Tibial artery (tissue), 4 donors: ENCODE measurements at regions not wholly inside any gene's neighbourhood (a gene's known extent, or its start where the extent isn't known, plus 50 kb on each side); places are given as distances from the start of the nearest gene placed in this dataset.
"Not testable (repeated sequence)": the region's sequence is repeated elsewhere in the genome, so short reads cannot be mapped to it uniquely, and the experiment has no call there.

Experiments used
- DNase-seq, 2 donors: peaks; one replicate each; pipeline ENCODE4 v3.0.0-alpha.2; 2019
- H3K27ac ChIP-seq, 2 donors: fragments of 200-600 bp; sonication (generic) in 1 of 2; 1 replicate in 1 of 2; 2 replicates in 1 of 2; pipeline ENCODE4 v1.5.1; 2018 to 2019; ENCODE audit warnings: mild to moderate bottlenecking in 1 of 2
- H3K27me3 ChIP-seq, 2 donors: fragments of 200-600 bp; sonication (generic) in 1 of 2; one replicate each; pipeline versions ENCODE4 v1.5.1 to v1.6.0; 2016 to 2019
- H3K36me3 ChIP-seq, 3 donors: fragments of 200-600 bp; sonication (generic) in 2 of 3; one replicate each; pipeline ENCODE4 v1.5.1; 2016 to 2019; ENCODE audit warnings: mild to moderate bottlenecking in 2 of 3
- H3K4me1 ChIP-seq, 4 donors: fragments of 200-600 bp; sonication (generic) in 2 of 4; 1 replicate in 3 of 4; 2 replicates in 1 of 4; pipeline ENCODE4 v1.5.1; 2016 to 2019
- H3K4me3 ChIP-seq, 2 donors: fragments of 200-600 bp; sonication (generic) in 1 of 2; 1 replicate in 1 of 2; 2 replicates in 1 of 2; pipeline ENCODE4 v1.5.1; 2018 to 2019; ENCODE audit warnings: mild to moderate bottlenecking in 2 of 2
- H3K9me3 ChIP-seq, 3 donors: fragments of 200-600 bp; sonication (generic) in 1 of 3; one replicate each; pipeline ENCODE4 v1.5.1; 2016 to 2019
- CTCF ChIP-seq, 2 experiments: fragments of 200-600 bp in 1 of 2; fragments of 450-650 bp in 1 of 2; IDR thresholded peaks; one replicate each; pipeline ENCODE4 v1.5.1; 2017 to 2019; ENCODE audit warnings: antibody characterized with exemption in 2 of 2, mild to moderate bottlenecking in 1 of 2, moderate library complexity in 1 of 2
- intact Hi-C: fragments of 100-400 bp; cut with DNase I; formaldehyde crosslinking; loops from one replicate; pipeline ENCODE4 v1.15.0; 2023; ENCODE audit warnings: low total_unique reads

GRCh38 chr17:22268214-22268911, 576.0 kb downstream of the KCNJ18 start:
- no peak for TF ChIP-seq CTCF (IDR thresholded peaks at IDR 0.05)
- DNase-seq = no peak
- intact Hi-C loops = no loop called here
- Histone ChIP-seq H3K36me3 (no peaks in the 10 kb centered on the region), H3K4me3 (no peak overlapping the region), H3K9me3 (peaks cover 0 to 13% (median 0%) of the 10 kb centered on the region in 3 donors), H3K4me1 (no peaks in the 10 kb centered on the region), H3K27ac (no peak overlapping the region), H3K27me3 (no peaks in the 10 kb centered on the region)

GRCh38 chr17:22268912-22269220, 576.5 kb downstream of the KCNJ18 start:
- no peak for TF ChIP-seq CTCF (IDR thresholded peaks at IDR 0.05)
- DNase-seq = no peak
- Histone ChIP-seq H3K36me3 (no peaks in the 10 kb centered on the region), H3K4me3 (no peak overlapping the region), H3K27me3 (no peaks in the 10 kb centered on the region), H3K9me3 (peaks cover 0 to 13% (median 0%) of the 10 kb centered on the region in 3 donors), H3K4me1 (no peaks in the 10 kb centered on the region), H3K27ac (no peak overlapping the region)
- intact Hi-C loops = no loop called here

GRCh38 chr17:22270381-22270780, 578.1 kb downstream of the KCNJ18 start:
- DNase-seq = no peak
- intact Hi-C loops = no loop called here
- peaks cover 0 to 13% (median 0%) of the 10 kb centered on the region in 3 donors for H3K9me3 ChIP-seq
- H3K4me3 ChIP-seq = no peak overlapping the region
- no peaks in the 10 kb centered on the region for H3K4me1 ChIP-seq
- H3K27ac ChIP-seq = no peak overlapping the region
- H3K36me3 ChIP-seq = no peaks in the 10 kb centered on the region
- H3K27me3 ChIP-seq = no peaks in the 10 kb centered on the region
- no peak for TF ChIP-seq CTCF (IDR thresholded peaks at IDR 0.05)

GRCh38 chr17:22270809-22271208, 578.5 kb downstream of the KCNJ18 start:
- H3K27me3 ChIP-seq, H3K36me3 ChIP-seq, intact Hi-C loops, H3K4me3 ChIP-seq, H3K4me1 ChIP-seq, H3K27ac ChIP-seq, DNase-seq: not testable (repeated sequence)
- peaks cover 0 to 13% (median 0%) of the 10 kb centered on the region in 3 donors for H3K9me3 ChIP-seq

- H3K9me3 ChIP-seq = peaks cover 0 to 8% (median 0%) of the 10 kb centered on the region in 3 donors
- intact Hi-C loops = no loop called here
- H3K27me3 ChIP-seq = no peaks in the 10 kb centered on the region
- no peak overlapping the region for H3K27ac ChIP-seq
- DNase-seq = no peak
- no peaks in the 10 kb centered on the region for H3K36me3 ChIP-seq
- H3K4me1 ChIP-seq = no peaks in the 10 kb centered on the region
- TF ChIP-seq CTCF (IDR thresholded peaks at IDR 0.05) = no peak
- no peak overlapping the region for H3K4me3 ChIP-seq
Measured at GRCh38 chr17:22272363-22273146, 580.2 kb downstream of the KCNJ18 start.

GRCh38 chr17:22273308-22273707, 581.0 kb downstream of the KCNJ18 start:
- TF ChIP-seq CTCF (IDR thresholded peaks at IDR 0.05) = no peak
- intact Hi-C loops = no loop called here
- no peak for DNase-seq
- H3K27me3 ChIP-seq = no peaks in the 10 kb centered on the region
- peaks cover 0 to under 1% (median 0%) of the 10 kb centered on the region in 3 donors for H3K9me3 ChIP-seq
- H3K27ac ChIP-seq = no peak overlapping the region
- no peaks in the 10 kb centered on the region for H3K4me1 ChIP-seq
- no peak overlapping the region for H3K4me3 ChIP-seq
- no peaks in the 10 kb centered on the region for H3K36me3 ChIP-seq
